Urinary bladder (tissue), 3 donors: ENCODE measurements at regions not wholly inside any gene's neighbourhood (a gene's known extent, or its start where the extent isn't known, plus 50 kb on each side); places are given as distances from the start of the nearest gene placed in this dataset.
"Not testable (repeated sequence)": the region's sequence is repeated elsewhere in the genome, so short reads cannot be mapped to it uniquely, and the experiment has no call there.

ENCODE experiments used
- DNase-seq: peaks from one replicate; pipeline ENCODE4 v3.0.0-alpha.2; 2015; ENCODE audit errors: extremely low spot score
- H3K27ac ChIP-seq: one replicate; pipeline ENCODE4 v1.5.1; 2013; ENCODE audit warnings: low read depth, mild to moderate bottlenecking, moderate library complexity
- H3K36me3 ChIP-seq: one replicate; pipeline ENCODE4 v1.6.1; 2013; ENCODE audit warnings: mild to moderate bottlenecking, moderate library complexity; ENCODE audit not compliant: insufficient read depth
- H3K4me1 ChIP-seq: one replicate; pipeline ENCODE4 v1.6.1; 2013; ENCODE audit warnings: mild to moderate bottlenecking, moderate library complexity; ENCODE audit not compliant: insufficient read depth
- H3K4me3 ChIP-seq: one replicate; pipeline ENCODE4 v1.5.1; 2013; ENCODE audit warnings: low read depth, low read length
- WGBS: extraction: QIAGEN DNeasy Blood & Tissue Kit; methylation state at CpG from one replicate; pipeline ENCODE4 v1.1.7; 2013; 5-methylcytosine and 5-hydroxymethylcytosine counted together
- donor health status: healthy with polysubstance abuse.
- donor health status: healthy.

DNA sequence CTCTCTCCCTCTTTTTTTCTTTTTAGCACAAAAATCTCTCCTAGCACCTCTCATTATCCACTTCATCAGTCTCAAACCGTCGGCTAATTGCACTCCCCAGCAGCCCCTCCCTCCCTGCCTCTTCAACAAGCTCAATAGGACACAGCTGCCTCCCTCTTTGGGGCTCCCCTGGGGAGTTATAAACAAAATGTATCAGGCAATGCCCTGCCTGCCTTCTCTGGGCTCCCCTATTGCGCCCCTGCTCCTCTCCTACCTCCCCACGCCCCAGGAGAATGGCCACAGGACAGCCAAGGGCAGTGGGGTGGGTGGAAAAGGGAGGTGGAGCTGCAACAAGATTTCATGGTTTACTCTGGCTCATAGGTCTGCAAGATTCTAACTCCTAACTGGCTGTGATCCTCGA is 147.1 kb upstream of the GRIK3 start:
- Histone ChIP-seq H3K36me3 (no peaks in the 10 kb centered on the region), H3K4me3 (no peak overlapping the region), H3K27ac (no peak overlapping the region), H3K4me1 (no peaks in the 10 kb centered on the region)
- DNase-seq: no peak
- WGBS: 52% methylated on average over 5 of the region's 5 CpGs

DNA sequence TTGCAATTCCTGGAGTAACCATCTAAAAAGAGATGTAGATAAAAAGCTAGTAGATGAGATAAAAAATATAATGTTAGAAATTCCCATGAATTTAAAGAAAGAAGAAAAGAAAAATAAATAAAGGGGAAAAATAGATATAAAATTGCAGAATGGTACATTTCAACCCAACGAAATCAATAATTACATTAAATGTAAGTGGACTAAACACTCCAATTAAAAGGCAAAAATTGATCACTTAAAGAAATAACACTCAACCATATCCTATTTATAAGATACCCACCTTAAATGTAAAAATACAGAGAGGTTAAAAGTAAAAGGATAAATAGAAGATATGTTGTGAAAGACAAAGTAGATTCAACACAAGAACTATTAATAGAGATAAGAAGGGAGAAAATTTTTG is 150.5 kb upstream of the GRIK3 start:
- no peak for DNase-seq
- Histone ChIP-seq H3K36me3 (no peaks in the 10 kb centered on the region), H3K27ac (no peak overlapping the region), H3K4me3 (no peak overlapping the region), H3K4me1 (no peaks in the 10 kb centered on the region)
- 57% methylated on average over 1 of the region's 1 CpG for WGBS

DNA sequence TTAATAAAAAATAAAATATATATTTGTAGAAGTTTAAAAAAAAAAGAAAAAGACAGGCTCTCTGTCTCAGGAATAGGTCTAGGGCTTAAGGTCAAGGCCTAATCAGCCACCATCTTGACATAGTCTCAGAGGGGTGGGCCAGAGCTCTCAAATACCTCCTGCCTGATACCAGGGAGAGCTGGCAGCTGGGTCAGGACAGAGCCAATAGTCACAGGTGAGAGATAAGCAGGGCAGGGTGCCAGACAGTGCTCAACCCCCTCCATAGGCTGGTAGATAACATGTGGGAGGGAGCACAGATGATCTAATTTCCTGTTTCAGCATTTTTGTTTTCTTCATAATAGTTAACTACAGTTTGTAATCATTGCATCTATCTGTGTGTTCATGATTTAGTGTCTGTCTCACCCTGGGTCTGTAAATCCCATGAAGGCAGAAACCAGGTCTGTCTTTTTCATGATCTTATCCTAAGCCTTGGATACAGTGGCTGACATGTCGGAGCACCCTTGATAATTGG is 152.0 kb upstream of the GRIK3 start:
- WGBS: 85% methylated on average over 1 of the region's 1 CpG
- DNase-seq: no peak
- H3K27ac ChIP-seq: no peak overlapping the region

DNA sequence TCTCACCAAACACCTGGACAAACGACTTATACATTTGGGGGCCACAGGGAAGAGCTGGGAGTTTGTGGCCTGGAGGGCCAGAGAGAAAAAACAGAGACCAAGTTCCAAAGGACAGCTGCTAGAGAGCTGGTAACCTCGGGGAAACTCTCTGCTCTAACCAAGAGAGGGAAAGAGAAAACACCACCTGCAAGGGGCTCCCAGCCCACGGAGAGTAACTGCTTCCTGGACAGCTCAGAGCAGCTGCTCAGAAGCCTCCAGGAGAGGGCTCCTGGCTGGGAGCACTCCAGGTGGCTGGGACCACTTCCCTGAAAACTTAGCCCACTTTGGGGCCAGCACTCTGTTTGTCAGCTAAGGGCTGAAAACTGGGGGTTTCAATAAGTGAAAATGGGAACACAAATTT is 154.8 kb upstream of the GRIK3 start:
- 34% methylated on average over 3 of the region's 3 CpGs for WGBS

More for the DNA sequence above, 152.0 kb upstream of the GRIK3 start:
- H3K4me3 ChIP-seq: no peak overlapping the region
- no peaks in the 10 kb centered on the region for H3K36me3 ChIP-seq
- H3K4me1 ChIP-seq: no peaks in the 10 kb centered on the region

DNA sequence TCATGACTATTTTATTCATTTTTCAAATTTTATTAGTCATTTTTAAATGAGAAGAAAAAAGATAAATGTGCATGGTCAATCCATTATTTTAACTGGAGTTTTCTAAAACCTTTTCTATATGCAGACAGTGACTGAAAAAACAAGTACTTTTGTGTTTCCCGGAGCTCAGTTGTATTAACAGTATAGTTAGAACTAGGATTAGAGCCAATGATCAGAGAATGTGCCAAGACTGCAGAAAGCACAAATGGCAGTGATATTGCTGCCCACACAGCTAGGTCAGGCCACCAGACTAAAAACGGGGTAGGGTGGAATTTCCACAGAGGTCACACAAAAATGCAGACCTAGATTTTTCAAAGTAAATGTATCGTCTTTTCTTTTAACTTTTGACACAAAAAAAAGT is 163.1 kb upstream of the GRIK3 start:
- no peak for DNase-seq
- 59% methylated on average over 3 of the region's 3 CpGs for WGBS
- no peaks in the 10 kb centered on the region for H3K36me3 ChIP-seq
- no peaks in the 10 kb centered on the region for H3K4me1 ChIP-seq
- no peak overlapping the region for H3K4me3 ChIP-seq
- no peak overlapping the region for H3K27ac ChIP-seq

More for the DNA sequence above, 154.8 kb upstream of the GRIK3 start:
- H3K36me3 ChIP-seq: no peaks in the 10 kb centered on the region
- no peak overlapping the region for H3K4me3 ChIP-seq
- no peak for DNase-seq
- H3K27ac ChIP-seq: no peak overlapping the region
- H3K4me1 ChIP-seq: no peaks in the 10 kb centered on the region

DNA sequence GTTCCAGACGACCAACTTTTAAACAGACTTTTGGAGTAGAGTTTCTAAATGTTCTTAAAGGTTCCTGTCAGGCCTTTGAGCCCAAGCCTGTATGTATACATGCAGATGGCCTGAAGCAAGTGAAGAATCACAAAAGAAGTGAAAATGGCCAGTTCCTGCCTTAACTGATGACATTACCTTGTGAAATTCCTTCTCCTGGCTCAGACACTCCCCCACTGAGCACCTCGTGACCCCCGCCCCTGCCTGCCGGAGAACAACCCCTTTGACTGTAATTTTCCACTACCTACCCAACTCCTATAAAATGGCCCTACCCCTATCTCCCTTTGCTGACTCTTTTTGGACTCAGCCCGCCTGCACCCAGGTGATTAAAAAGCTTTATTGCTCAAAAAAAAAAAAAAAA is 180.0 kb upstream of the GRIK3 start:
- H3K4me1 ChIP-seq, H3K36me3 ChIP-seq, H3K4me3 ChIP-seq, DNase-seq, H3K27ac ChIP-seq: not testable (repeated sequence)
- WGBS: 39% methylated on average over 5 of the region's 5 CpGs

DNA sequence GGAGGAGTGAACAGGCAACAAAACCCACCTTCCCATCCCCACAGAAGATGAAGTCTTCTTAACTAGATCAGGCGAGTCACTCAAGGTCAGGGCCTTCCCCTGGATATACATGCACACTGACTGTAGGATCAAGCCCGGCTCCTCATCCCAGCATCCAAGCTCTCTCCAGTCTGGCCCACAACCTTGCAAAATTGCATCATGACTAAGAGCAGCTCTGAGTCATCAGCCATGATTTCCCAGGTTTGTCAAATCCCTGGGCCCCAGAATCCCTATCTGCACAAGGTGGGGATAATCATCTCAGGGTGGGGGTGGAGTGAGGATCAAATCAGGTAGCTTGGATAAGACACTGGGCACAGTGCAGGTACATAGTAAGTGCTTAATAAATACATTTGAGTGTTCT is 199.3 kb upstream of the GRIK3 start:
- DNase-seq: no peak
- no peak overlapping the region for H3K27ac ChIP-seq
- H3K4me3 ChIP-seq: no peak overlapping the region
- no peaks in the 10 kb centered on the region for H3K36me3 ChIP-seq
- no peaks in the 10 kb centered on the region for H3K4me1 ChIP-seq
- 85% methylated on average over 2 of the region's 2 CpGs for whole genome bisulfite sequencing

DNA sequence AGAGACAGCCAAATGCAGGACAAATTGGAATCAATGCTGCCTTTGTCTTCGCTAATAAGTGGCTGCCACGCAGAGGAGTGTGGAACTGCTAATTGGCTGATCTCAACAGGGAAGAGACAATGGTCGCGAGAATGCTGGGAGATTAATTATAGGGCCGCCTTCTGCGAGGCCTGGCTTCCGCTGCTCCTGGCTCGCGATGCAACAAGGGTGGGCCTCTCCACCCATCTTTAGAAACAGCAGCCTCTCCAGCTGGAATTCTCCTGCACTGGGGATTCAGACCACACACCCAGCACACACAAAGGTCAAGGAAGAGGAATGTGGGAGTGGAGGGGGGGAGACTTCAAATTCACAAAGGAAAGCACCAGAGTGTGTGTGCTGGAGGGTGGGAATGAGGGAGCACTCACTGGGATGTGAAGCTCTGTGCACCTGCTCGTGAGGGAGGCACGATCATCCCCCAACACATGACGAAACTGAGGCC is 200.7 kb upstream of the GRIK3 start:
- Histone ChIP-seq H3K27ac (no peak overlapping the region), H3K36me3 (no peaks in the 10 kb centered on the region), H3K4me1 (no peaks in the 10 kb centered on the region), H3K4me3 (no peak overlapping the region)
- WGBS: 15% methylated on average over 12 of the region's 12 CpGs
- DNase-seq: no peak

DNA sequence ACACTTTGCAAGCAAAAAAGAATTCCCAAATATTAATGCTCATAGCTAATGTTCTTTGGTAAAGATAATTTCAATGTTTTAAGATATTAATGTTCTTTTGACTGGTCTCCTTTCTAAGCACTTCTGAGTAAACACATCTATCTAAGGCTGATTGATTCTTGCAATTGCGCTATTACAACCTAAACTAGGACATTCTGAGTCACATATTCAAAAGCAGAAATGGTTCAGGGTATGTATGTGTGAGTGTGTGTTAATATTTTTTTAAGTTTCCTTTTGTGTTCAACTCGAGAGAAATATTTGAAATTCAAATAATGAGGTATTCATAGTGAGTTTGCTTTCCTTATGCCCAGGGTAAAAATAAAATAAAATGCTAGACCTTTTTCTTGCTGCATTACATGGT is 203.6 kb upstream of the GRIK3 start:
- 58% methylated on average over 2 of the region's 2 CpGs for WGBS
- DNase-seq: no peak
- no peak overlapping the region for H3K4me3 ChIP-seq

DNA sequence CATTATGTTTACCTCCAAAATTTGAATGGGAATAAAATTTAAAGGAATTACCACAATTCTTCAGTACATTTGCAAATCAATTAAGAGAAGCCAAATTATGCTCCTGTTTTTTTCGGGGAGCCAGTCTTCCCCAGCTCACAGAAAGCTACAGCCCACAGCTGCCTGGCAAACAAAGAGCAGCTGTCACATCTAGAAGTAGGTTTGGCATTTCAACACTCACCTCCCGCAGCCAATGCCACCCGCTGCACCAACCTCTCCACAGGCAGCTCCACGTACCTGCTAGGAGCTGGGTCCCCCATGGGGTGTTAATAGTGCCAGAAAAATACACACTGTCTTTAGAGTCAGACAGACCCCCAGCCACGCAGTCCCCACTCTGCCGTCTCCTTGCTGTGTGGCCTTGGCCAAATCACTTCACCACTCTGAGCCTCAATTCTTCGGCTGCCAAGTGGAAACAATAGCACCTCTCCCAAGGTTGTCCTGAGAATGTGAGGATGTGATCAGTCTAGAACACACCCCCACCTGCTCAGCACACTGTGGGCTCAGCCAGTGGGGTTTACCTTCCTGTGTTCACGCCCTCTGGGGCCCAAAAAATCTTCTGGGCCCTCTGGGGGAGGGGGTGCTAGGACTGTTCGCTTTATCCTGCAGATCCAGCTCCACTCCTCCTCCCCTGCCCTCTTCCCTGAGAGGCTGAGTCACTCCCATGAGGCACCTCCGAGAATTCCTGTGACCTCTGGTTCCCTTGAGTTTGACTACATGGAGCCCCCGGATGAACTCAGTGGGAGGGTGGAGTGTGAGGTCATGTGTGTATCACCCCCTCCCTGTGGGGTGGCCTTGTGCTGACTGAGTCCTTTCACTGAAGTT is 204.3 kb upstream of the GRIK3 start:
- no peaks in the 10 kb centered on the region for H3K4me1 ChIP-seq
- 58% methylated on average over 11 of the region's 11 CpGs for WGBS
- no peak for DNase-seq
- H3K27ac ChIP-seq: no peak overlapping the region
- no peaks in the 10 kb centered on the region for H3K36me3 ChIP-seq
- H3K4me3 ChIP-seq: no peak overlapping the region

More for the DNA sequence above, 203.6 kb upstream of the GRIK3 start:
- Histone ChIP-seq H3K4me1 (no peaks in the 10 kb centered on the region), H3K27ac (no peak overlapping the region), H3K36me3 (no peaks in the 10 kb centered on the region)

DNA sequence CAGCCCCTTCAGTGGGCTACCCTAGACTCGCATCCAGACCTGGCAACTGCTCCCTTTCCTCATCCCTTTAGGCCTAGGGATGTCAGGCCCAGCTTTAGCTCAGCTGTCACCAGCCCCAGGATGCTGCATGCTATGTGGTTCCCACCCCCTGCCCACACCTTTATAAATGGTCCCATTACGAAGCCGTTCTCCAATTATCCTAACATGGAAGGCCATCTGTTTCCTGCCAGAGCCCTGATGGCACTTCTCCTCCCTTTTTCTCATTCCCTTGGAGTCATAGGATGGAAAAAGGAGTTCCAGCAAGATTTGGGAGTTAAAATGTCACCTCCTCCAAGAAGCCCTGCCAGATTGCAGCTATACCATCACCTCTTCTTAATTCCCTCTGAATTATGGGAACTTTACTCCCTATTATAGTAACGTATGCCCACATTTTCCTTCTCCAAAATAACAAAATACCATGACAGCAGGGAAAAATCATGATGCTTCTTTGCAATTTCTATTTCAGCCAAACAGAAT is 205.0 kb upstream of the GRIK3 start:
- no peak overlapping the region for H3K27ac ChIP-seq
- no peak for DNase-seq
- no peaks in the 10 kb centered on the region for H3K4me1 ChIP-seq
- H3K36me3 ChIP-seq: no peaks in the 10 kb centered on the region
- H3K4me3 ChIP-seq: no peak overlapping the region
- 47% methylated on average over 4 of the region's 4 CpGs for WGBS

DNA sequence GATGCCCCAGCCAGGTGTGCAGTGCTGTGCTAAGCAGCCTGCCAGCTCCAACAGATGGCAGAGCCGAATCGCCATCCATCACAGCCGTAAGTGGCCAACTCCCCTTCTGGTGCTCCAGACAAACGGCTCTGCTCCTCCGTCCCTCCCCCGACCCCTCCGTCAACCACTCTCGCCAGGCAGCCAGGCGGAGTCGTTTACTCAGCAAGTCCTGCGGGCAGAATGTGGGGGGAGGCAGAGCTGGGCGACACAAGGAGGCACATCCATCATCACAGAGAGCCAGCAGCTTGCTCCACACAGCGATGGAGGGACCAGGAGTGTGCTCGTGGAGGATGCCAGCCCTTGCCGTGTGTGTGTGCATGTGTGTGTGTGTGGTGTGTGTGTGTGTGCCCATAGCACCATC is 206.6 kb upstream of the GRIK3 start:
- no peaks in the 10 kb centered on the region for H3K36me3 ChIP-seq
- WGBS: 28% methylated on average over 15 of the region's 15 CpGs
- H3K4me3 ChIP-seq: no peak overlapping the region
- H3K4me1 ChIP-seq: no peaks in the 10 kb centered on the region
- DNase-seq: no peak
- H3K27ac ChIP-seq: no peak overlapping the region

DNA sequence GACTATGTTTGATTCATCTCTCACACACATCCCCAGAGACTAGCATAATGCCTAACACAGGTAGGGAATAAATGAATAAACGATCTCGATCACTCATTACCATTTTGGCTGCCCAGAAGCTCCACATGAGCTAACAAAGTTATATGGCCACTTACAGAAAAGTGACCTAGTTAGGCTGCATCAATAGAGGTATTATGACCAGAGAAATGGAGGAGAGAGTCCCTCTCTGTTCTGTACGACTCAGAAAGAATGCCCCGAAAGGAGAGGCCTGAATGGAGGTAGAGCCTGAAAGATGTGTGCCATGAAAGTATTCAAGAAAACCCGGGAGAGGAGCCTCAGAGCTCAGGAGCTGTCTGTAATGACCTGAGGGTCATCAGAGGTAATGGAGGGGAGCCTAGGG is 208.2 kb upstream of the GRIK3 start:
- Histone ChIP-seq H3K4me1 (no peaks in the 10 kb centered on the region), H3K36me3 (no peaks in the 10 kb centered on the region), H3K27ac (no peak overlapping the region), H3K4me3 (no peak overlapping the region)
- WGBS: 58% methylated on average over 5 of the region's 5 CpGs
- no peak for DNase-seq

DNA sequence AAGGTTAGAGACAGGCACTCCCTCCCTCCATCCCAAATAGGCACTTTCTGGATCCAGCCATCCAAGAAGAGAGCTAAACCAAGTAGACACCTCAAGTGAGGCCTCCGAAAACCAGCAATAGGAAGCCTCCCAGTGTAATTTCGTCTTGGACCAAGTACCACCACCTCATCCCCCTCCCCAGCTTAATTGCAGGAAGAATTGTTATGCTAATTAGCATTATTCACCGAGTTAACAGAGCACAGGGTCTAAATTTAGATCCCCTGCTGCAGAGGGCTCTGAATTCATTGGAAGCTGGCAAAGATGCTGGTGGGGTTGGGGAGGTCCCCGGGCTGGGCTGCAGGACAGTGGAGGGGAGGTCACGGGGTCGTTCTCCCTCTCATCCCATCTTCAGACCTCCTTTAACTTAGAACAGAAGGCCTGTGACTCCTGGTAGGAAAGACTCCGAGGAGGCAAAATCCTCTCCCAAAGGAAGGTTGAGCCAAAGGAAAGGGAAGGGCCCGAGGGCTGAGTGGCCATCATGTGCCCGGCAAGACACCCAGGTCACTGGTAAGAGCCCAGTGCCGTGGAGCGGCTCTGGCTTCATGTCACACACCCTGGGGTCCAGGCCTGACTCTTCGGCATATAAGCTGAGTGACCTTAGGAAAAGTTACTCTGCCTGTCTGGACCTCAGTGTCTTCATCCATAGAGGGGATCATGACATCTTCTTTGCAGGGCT is 209.2 kb upstream of the GRIK3 start:
- no peaks in the 10 kb centered on the region for H3K36me3 ChIP-seq
- DNase-seq: no peak
- no peak overlapping the region for H3K27ac ChIP-seq
- 55% methylated on average over 12 of the region's 12 CpGs for WGBS
- no peak overlapping the region for H3K4me3 ChIP-seq
- no peaks in the 10 kb centered on the region for H3K4me1 ChIP-seq
